HL-60 (cell line): ENCODE measurements at regions not wholly inside any gene's neighbourhood (a gene's known extent, or its start where the extent isn't known, plus 50 kb on each side); places are given as distances from the start of the nearest gene placed in this dataset.

Experiments
- DNase-seq, 2 experiments: peaks; one replicate each; pipeline ENCODE4 v3.0.0-alpha.2; 2010 to 2020; ENCODE audit warnings: low read depth in 1 of 2, low spot score in 1 of 2
- H3K27ac ChIP-seq: fragments of 250-450 bp; sonication (Bioruptor Pico); replicated peaks from 2 replicates; pipeline ENCODE4 v1.5.1; 2020; ENCODE audit warnings: mild to moderate bottlenecking, moderate library complexity
- H3K27me3 ChIP-seq: fragments of 250-450 bp; sonication (Bioruptor Pico); 2 replicates; pipeline ENCODE4 v1.5.1; 2021; ENCODE audit warnings: mild to moderate bottlenecking, moderate library complexity; ENCODE audit not compliant: insufficient read depth, poor library complexity, severe bottlenecking
- H3K4me3 ChIP-seq: replicated peaks from 2 replicates; pipeline ENCODE4 v1.5.1; 2011; ENCODE audit warnings: mild to moderate bottlenecking, control low read depth, low read length; ENCODE audit not compliant: insufficient read depth
- CTCF ChIP-seq: IDR thresholded peaks from one replicate; pipeline ENCODE4 v1.5.1; 2011; ENCODE audit warnings: low read length, control low read depth, inconsistent platforms; ENCODE audit not compliant: insufficient read depth
- GABPA ChIP-seq: IDR thresholded peaks from 2 replicates; pipeline ENCODE4 v1.6.1; 2012; ENCODE audit warnings: low read depth
- POLR2AphosphoS5 ChIP-seq: IDR thresholded peaks from 2 replicates; pipeline ENCODE4 v1.6.1; 2012; ENCODE audit warnings: low read depth
- REST ChIP-seq: IDR thresholded peaks from 2 replicates; pipeline ENCODE4 v1.6.1; 2012; ENCODE audit warnings: low read depth; ENCODE audit not compliant: insufficient replicate concordance
- SPI1 ChIP-seq: IDR thresholded peaks from 2 replicates; pipeline ENCODE4 v1.6.1; 2012; ENCODE audit warnings: low read depth, mild to moderate bottlenecking, borderline replicate concordance

- Histone ChIP-seq H3K27ac (no peak overlapping the region), H3K27me3 (no peaks in the 10 kb centered on the region), H3K4me3 (no peak overlapping the region)
- no peak for DNase-seq
- TF ChIP-seq REST (no peak), POLR2AphosphoS5 (no peak)
Measured at GRCh38 chr4:4945829-4946228, 73.4 kb downstream of the CYTL1 start.

GRCh38 chr4:4946416-4946815, 72.8 kb downstream of the CYTL1 start:
- Histone ChIP-seq H3K27ac (no peak overlapping the region), H3K4me3 (no peak overlapping the region), H3K27me3 (no peaks in the 10 kb centered on the region)
- DNase-seq: no peak
- TF ChIP-seq SPI1: no peak
- TF ChIP-seq CTCF: no peak
- TF ChIP-seq REST: no peak
- no peak for TF ChIP-seq GABPA

- TF ChIP-seq REST (no peak), CTCF (no peak), GABPA (no peak), SPI1 (no peak), POLR2AphosphoS5 (no peak)
- Histone ChIP-seq H3K27ac (no peak overlapping the region), H3K27me3 (no peaks in the 10 kb centered on the region), H3K4me3 (no peak overlapping the region)
- DNase-seq: no peak
Measured at GRCh38 chr4:4947721-4948120, 71.5 kb downstream of the CYTL1 start.

GRCh38 chr4:4948370-4948769, 70.9 kb downstream of the CYTL1 start:
- H3K27ac ChIP-seq: no peak overlapping the region
- no peak for DNase-seq
- TF ChIP-seq POLR2AphosphoS5 (no peak), GABPA (no peak), CTCF (no peak), REST (no peak), SPI1 (no peak)

More at GRCh38 chr4:4948370-4948769, 70.9 kb downstream of the CYTL1 start:
- H3K27me3 ChIP-seq: no peaks in the 10 kb centered on the region
- no peak overlapping the region for H3K4me3 ChIP-seq
